Kidney epithelial cell (primary cell): ENCODE measurements at regions not wholly inside any gene's neighbourhood (a gene's known extent, or its start where the extent isn't known, plus 50 kb on each side); places are given as distances from the start of the nearest gene placed in this dataset.
"Not testable (repeated sequence)": the region's sequence is repeated elsewhere in the genome, so short reads cannot be mapped to it uniquely, and the experiment has no call there.

ENCODE experiments used
- DNase-seq: peaks from one replicate; pipeline ENCODE4 v3.0.0-alpha.2; 2010; ENCODE audit warnings: low read depth
- H3K27me3 ChIP-seq: 2 replicates; pipeline ENCODE4 v1.6.0; 2011; ENCODE audit warnings: low read length; ENCODE audit not compliant: control insufficient read depth, insufficient read depth
- H3K36me3 ChIP-seq: 2 replicates; pipeline ENCODE4 v1.5.1; 2011; ENCODE audit warnings: low read length; ENCODE audit not compliant: control insufficient read depth, insufficient read depth
- H3K4me3 ChIP-seq: 2 replicates; pipeline ENCODE4 v1.5.1; 2011; ENCODE audit warnings: low read depth, mild to moderate bottlenecking, control low read depth, low read length
- CTCF ChIP-seq: IDR thresholded peaks from 2 replicates; pipeline ENCODE4 v1.5.1; 2011; ENCODE audit warnings: mild to moderate bottlenecking, moderate library complexity, low read length, control low read depth, inconsistent platforms; ENCODE audit not compliant: insufficient read depth, poor library complexity, severe bottlenecking

- Histone ChIP-seq H3K27me3 (no peaks in the 10 kb centered on the region), H3K4me3 (no peak overlapping the region), H3K36me3 (no peaks in the 10 kb centered on the region)
- DNase-seq: no peak
- TF ChIP-seq CTCF: no peak
Measured at GRCh38 chr11:38517991-38518390, 1920.0 kb upstream of the RAG2 start.

- not testable (repeated sequence) for H3K36me3 ChIP-seq, H3K27me3 ChIP-seq, DNase-seq, H3K4me3 ChIP-seq
Measured at GRCh38 chr11:38512830-38513229, 1914.8 kb upstream of the RAG2 start.

- H3K27me3 ChIP-seq: no peaks in the 10 kb centered on the region
- no peak for TF ChIP-seq CTCF
- DNase-seq: no peak
- H3K36me3 ChIP-seq: no peaks in the 10 kb centered on the region
- no peak overlapping the region for H3K4me3 ChIP-seq
Measured at GRCh38 chr11:38510041-38510440, 1912.0 kb upstream of the RAG2 start.

DNA sequence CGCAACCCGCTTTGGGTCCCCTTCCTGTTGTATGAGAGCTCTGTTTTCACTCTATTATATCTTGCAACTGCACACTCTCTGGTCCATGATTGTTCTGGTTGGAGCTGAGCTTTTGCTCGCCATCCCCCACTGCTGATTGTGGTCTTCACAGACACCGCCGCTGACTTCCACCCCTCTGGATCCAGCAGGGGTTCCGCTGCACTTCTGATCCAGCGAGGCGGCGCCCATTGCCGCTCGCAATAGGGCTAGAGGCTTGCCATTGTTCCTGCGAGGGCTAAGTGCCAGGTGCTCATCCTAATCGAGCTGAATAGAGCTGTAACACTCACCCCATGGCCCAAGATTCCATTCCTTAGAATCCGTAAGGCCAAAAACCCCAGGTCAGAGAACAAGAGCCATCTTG lies 1905.8 kb upstream of the RAG2 start:
- no peak for TF ChIP-seq CTCF
- no peak for DNase-seq
- no peaks in the 10 kb centered on the region for H3K36me3 ChIP-seq
- no peak overlapping the region for H3K4me3 ChIP-seq
- H3K27me3 ChIP-seq: no peaks in the 10 kb centered on the region

- Histone ChIP-seq H3K36me3 (no peaks in the 10 kb centered on the region), H3K27me3 (no peaks in the 10 kb centered on the region), H3K4me3 (no peak overlapping the region)
- DNase-seq: no peak
- no peak for TF ChIP-seq CTCF
Measured at GRCh38 chr11:38498721-38499120, 1900.7 kb upstream of the RAG2 start.

- DNase-seq: no peak
- no peaks in the 10 kb centered on the region for H3K27me3 ChIP-seq
- no peaks in the 10 kb centered on the region for H3K36me3 ChIP-seq
- TF ChIP-seq CTCF: no peak
- no peak overlapping the region for H3K4me3 ChIP-seq
Measured at GRCh38 chr11:38491986-38492385, 1894.0 kb upstream of the RAG2 start.
